Fibroblast of skin of abdomen (primary cell): ENCODE measurements at regions not wholly inside any gene's neighbourhood (a gene's known extent, or its start where the extent isn't known, plus 50 kb on each side); places are given as distances from the start of the nearest gene placed in this dataset.
"Not testable (repeated sequence)": the region's sequence is repeated elsewhere in the genome, so short reads cannot be mapped to it uniquely, and the experiment has no call there.

Experiments
- DNase-seq: peaks from one replicate; pipeline ENCODE4 v3.0.0-alpha.2; 2013

DNA sequence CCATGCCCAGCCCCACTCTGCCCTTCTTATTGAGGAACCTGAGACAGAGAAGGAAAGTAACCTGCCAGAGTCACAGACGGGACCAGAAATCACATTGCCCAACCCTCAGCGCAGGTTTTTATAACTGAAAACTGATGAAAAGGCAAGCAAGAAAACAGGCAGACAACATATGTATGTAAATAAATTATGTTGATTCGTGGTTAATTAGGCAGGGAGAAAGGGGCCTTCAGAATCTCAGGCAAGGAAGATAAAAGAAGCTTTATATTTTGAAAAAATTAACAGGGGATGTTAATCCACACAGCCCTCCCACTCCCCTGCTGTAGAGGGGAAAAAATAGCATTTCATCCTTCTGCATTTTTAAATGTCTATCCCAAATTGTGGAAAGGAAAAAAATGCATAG, 378.5 kb downstream of the PIK3C3 start:
- no peak for DNase-seq

DNA sequence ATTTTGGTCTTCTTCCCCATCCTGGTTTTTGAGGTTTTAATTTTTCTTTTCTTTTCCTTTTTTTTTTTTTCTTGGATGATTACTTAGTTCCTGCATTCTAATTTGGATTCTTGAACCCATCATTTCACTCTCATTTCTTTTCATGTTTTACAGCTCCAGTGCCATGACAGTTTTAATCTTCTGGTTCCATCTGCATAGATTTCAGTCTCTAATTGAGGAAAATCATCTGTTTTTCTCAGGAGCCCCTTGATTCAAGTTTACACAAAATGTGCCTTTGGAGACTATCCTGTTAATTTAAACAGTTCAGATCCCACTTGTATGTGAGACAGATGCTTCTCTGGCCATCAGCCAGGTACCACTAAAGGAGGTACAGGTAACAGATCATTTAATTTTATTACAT, 379.9 kb downstream of the PIK3C3 start:
- no peak for DNase-seq

DNA sequence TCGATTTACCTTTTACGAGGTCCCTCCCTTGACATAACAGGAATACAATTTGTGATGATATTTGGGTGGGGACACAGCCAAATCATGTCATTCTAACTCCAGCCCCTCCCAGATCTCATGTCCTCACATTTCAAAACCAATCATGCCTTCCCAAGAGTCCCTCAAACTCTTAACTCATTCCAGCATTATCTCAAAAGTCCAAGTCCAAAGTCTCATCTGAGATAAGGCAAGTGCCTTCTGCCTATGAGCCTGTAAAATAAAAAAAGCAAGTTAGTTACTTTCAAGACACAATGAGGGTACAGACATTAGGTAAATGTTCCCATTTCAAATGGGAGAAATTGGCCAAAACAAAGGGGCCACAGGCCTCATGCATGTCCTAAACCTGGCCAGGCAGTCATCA, 381.1 kb downstream of the PIK3C3 start:
- no peak for DNase-seq

DNA sequence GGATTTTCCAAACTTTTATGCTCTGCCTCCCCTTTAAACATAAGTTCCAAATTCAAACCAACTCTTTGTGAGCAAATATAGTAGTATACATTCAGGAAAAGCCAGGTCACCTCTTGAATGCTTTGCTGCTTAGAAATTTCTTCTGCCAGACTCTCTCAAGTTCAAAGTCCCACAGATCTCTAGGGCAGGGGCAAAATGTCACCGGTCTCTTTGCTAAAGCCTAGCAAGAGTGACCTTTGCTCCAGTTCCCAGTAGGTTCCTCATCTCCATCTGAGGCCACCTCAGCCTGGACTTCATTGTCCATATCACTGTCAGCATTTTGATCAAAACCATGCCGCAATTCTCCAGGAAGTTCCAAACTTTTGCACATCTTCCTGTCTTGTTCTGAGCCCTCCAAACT, 382.3 kb downstream of the PIK3C3 start:
- DNase-seq: not testable (repeated sequence)

DNA sequence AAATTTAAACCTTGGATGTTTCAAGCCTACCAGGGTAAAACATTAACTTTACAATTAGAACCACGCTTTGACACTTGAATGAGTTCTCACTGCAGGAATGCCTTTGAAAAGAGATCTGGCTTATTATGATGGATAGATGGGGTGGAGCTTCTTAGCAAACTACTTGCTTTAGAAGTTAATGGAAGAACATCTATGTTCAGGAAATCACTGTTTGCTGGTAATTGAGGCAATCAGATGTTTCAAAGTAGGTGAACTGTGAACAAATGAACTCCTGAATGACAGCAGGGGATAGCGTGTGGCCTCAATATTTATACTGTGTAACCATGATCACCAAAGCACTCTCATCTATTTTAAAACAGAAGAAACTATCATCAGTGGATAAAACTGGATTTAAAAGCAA, 383.6 kb downstream of the PIK3C3 start:
- no peak for DNase-seq

DNA sequence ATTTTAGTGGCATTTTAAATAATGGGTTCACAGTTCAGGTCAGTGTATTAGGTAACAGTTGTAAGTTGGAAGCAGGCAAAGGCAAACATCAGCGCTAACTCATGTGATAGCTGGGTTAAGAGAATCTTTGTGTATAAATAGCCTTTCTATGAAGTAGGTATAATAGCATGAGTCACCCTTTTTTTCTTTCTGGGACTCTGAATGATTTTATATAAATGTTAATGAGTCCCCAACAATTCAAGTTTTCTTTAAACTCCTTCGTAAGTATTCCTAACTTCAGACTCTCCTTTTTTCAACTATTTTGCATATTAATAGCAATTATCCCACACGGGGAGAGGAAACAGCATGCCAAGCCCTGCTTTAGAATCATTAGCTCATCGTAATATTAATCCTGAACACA, 384.3 kb downstream of the PIK3C3 start:
- no peak for DNase-seq

DNA sequence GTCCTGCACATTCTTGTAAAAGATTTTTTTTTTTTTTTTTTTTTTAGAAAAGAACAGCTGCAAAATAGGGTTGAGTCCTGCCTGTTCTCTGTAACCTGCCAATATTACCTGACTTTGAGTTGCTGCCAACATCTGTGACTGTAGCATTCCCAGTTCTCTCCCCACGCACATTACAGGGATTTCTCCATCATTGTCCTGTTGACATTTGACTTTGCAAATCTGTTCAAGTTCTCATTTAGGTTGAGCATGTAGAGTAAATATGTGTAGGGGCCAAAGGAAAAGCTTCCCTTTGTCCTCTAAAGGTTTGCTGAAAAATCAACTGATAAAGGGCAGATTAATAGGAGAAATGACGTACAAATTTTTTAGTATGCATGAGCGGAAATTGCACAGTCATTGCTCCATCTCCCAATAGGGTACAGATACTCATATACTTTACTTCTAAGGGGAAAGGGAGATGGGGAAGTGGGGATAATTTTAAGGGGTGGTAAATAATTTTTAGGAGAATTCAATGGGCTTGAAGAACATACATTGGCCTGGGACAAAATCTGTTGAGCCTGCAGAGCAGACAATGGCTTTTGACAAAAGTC, 385.5 kb downstream of the PIK3C3 start:
- DNase-seq: no peak

DNA sequence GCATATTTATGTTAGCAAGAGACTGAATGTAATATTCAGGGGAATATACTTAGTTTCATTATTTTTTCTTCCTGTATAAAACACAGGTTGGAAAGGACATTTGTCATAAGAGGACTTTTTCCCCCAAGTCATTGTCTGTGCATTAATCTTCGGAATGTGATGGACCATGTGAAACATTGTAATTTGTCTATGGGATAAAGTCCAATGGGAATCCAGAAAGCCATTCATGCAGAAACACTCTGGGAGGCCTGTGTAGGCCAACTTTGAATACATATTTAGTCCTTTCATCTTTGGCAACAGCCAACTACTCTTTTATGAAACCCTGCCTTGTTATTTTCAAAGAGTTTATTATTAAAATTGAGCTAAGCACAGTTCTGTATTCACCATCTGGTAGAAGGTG, 386.4 kb downstream of the PIK3C3 start:
- DNase-seq: no peak

DNA sequence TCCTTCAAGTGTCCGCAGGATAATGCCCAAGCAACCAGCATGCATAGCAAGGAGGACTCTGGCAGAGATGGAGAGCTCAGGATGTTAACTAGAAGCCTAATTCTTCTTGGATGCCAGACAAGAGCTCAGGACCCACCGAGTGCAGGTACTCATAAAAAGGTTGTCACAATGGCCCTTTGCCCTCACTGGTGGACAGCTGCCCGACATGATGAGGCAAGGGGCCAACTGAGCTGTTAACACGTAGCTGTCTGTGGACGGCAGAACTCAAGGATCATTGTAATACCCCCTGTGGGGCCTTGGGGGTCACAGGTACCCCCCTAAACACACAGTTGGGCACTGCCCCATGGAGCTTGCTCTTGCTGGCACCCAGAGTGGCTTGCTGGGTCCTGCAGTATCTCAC, 393.7 kb downstream of the PIK3C3 start:
- DNase-seq: no peak

DNA sequence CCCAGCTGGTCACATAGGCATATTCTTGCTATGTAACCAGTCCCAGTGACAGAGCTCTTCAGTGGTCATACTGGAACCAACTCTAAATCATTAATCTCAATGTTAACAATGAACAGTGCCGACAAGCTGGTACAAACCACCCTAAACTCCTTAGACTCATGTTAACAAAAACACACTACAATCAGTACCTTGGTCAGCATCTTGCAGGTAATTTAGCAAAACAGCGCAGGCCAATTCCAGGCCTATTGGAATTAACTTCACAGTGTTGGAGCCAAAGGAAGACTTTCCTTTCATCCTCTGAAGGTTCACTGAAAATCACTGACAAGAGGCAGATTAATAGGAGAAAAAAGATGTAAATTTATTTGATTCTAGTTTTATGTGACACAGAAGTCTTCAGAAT, 396.4 kb downstream of the PIK3C3 start:
- no peak for DNase-seq

DNA sequence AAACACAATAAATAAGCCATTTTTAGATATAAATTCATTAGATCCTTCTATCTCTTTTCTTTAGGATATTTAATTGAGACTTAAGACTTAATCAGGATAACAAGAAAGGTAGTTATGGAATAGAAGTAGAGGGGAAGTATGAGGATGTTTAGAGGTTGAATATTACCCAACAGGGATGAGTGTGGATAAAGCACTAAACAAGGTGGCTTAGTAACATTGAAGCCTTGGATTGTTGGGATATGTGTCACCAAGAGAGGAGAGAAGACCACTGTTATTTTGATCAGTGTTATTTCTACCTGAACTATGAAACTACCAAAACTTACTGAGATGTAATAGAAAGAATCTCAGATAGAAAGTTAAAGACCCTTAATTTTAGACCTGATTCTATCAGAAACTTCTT, 405.7 kb downstream of the PIK3C3 start:
- DNase-seq: no peak

DNA sequence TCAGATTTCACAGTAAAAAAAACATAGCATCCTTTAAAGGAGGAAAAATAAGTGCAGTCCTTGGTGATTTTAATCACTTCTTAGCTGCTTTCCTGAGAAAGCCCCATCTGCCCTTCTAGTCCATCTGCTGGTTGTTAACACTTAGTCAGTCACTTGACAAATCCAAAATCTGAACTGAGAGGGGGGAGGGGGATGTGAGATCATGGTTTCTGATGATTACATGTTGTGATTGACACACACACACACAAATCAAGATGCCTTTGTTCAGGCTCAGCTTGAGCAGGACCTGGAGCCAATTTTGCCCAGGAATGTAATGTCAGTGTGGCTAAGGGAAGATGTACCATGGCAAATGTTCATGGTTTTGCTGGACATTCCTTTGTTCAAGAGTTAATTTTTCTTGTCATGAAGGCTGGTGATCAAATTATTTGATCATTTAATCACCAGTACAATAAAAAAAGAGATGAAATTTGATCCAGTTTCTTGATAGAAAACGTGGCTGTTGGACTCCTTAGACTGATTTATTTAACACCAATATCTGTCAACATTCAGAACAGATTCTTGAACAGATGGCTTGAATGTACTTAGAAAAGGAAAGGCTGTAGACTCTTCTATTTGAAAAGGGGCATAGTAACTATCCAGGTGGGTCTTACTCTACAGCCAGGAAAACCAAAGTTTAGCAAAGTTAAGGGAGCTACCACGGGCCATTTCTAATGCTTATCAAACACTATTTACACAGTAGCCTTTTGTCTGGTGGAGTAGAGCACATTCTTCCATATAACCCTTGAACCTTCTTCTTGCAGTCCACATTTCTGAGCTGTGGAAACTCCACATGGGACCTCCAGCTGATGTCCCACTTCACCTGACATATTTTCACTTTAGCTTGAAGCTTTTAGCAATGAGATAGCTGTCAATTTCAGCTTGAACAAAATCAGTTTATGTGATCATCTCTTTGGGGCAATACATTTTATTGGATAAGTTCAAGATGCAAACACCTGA, 408.7 kb downstream of the PIK3C3 start:
- no peak for DNase-seq

DNA sequence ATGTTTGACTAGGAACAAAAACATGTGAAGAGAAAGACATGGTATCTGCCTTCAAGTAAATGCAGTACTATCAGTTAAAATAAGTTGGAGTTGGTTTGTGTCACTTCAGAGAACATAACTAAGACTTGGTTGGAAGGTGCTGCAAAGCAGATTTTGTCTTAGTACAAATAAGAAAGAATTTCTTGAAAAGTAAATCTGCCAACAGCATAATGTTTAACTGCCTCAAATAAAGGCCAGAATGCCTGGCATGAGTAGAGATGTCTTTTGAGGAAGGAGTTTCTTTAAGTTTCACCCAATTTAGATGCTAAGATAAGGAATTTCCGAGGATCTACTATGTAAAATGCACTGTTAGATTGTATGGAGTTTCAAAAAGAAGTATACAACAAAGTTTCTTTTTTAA, 409.7 kb downstream of the PIK3C3 start:
- no peak for DNase-seq

DNA sequence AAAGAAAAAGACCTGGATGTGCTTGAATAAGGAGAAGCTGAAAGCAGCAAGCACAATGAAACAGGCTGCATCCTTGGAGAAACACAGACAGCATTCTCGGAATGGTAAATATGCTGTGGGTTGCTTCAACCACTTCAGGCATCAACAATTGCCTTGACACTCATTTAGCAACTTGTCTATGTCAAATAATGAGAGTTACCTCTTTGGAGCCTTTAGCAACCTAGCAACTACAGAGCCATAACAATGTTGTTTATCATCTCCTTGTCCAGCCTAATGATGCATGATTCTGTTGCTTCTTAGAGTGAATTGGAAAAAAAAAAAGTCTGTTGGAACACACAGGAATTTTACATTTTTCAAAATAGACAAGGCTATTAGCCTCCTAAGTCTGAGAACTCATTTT, 410.6 kb downstream of the PIK3C3 start:
- no peak for DNase-seq

DNA sequence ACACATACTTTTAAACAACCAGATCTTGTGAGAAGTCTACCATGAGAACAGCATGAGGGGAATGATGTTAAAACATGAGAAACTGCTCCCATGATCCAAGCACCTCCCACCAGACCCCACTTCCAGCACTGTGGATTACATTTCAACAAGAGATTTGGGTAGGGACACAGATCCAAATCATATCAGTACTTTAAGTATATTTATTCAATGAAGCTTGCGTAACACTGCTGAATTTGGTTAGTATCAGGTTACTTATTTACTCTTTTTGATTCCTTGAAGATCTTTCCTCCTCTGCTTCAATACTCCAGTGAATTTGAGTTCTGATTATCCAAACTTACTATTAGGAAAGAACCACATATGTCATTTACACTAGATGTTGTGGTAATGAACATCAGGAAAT, 418.6 kb downstream of the PIK3C3 start:
- no peak for DNase-seq

DNA sequence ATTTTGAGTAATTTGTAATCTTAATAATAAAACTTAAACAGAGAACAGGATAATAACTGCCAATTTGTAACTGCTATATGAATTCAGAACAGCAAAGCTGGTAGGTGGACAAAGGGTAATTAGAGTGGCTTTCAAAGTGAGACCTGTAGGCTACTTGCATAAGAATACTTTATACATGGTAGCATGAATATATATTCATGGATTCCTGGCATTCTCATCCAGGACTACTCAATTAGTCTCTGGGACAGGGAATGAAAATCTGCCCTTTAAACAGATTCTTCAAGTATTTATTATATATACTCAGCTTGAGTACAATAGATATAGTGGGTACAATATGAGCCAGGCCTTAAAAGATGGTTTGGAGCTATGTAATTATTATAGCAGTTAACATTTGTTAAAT, 419.9 kb downstream of the PIK3C3 start:
- DNase-seq: no peak

DNA sequence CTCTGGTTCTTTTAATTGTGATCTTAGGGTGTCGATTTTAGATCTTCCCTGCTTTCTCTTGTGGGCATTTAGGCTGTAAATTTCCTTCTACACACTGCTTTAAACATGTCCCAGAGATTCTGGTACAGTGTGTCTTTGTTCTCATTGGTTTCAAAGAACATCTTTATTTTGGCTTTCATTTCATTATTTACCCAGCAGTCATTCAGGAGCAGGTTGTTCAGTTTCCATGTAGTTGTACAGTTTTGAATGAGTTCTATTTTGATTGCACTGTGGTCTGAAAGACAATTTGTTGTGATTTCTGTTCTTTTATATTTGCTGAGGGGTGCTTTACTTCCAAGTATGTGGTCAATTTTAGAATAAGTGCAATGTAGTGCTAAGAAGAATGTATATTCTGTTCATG, 423.8 kb downstream of the PIK3C3 start:
- not testable (repeated sequence) for DNase-seq

DNA sequence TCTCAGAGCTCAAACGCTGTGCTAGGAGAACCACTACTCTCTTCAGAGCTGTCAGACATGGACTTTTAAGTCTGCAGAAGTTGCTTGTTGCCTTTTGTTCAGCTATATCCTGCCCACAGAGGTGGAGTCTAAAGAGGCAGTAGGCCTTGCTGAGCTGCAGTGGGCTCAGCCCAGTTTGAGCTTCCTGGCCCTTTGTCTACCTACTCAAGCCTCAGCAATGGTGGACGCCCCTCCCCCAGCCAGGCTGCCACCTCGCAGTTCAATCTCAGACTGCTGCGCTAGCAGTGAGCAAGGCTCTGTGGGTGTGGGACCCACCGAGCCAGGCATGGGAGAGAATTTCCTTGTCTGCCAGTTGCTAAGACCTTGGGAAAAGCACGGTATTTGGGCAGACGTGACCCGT, 426.2 kb downstream of the PIK3C3 start:
- not testable (repeated sequence) for DNase-seq

DNA sequence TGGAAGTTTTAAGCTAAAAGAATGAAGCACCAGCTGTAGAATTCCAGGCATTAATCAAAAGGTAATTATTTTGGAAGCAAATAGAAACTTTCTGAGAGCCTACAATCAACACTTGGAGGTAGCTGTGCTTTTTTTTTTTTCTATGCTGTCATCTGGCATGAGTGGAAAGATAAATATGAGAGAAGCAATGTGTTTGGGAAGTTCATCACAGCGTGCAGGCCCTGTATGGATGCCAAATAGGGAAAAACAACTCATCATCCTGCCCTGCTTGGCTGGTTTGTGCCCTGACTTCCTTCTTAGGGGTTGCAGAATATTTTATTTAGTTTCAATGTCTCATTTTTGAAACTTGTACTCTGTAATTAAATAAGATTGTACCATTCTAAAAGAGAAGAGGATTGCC, 437.4 kb downstream of the PIK3C3 start:
- no peak for DNase-seq

DNA sequence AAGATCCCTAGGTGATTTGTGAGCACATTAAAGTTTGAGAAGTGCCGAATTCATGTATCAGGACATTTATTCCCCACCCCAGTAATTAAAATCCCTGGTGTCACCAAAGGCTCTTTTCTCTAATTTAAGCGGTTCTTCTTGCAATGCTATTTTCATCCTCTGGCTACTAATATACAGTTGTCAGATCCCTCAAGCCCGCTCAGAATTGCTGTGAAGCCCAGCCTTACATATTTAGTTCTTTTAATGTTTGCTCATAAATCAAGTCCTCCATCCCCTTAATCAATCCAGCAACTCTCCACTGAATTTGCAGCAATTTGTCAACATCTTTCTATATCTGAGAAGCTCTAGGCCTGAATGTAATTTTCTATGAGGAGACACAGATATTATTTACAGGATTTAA, 437.9 kb downstream of the PIK3C3 start:
- DNase-seq: no peak

DNA sequence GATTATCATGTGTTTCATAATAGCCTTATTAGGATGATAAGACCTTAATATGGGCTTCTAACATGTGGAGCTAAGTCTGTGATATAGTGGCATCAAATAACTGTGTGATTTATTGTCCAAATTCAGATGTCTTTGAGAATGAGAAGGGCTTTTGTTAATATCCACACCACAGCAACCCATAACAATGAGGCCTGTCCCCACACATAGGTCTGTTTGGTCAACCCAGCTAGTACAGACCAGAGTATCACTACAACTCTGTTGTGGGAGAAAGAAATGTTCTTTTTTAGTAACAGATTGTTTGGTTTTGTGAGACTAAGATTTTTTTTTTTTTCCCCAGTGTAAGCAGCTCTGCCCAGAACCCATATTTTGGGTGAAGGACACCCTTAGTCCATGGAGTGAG, 439.2 kb downstream of the PIK3C3 start:
- no peak for DNase-seq

DNA sequence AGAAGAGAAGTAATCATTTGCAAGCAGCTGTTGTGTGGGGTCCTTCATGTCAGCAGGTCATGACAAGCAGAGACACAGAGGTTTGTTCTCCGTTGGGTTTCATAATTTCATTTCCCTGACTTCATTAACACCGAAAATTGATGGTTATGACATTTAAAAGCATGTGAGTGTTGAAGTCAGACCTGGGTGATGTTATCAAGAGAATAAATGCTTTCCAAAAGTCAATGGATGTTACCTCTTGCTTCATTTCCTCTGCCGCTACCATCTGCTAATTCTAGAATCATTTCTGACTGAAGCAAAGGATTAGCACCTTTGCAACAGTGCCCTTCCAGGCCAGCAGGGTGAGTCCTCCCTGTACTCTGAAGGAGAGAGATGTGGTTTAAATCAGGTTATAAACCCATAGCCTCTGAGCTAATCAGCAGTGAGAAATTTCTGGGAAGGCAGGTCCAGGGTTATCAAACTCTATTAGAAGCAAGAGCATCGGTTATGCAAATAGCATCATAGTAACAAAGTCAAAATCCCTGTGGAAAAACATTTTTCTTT, 446.2 kb downstream of the PIK3C3 start:
- no peak for DNase-seq

DNA sequence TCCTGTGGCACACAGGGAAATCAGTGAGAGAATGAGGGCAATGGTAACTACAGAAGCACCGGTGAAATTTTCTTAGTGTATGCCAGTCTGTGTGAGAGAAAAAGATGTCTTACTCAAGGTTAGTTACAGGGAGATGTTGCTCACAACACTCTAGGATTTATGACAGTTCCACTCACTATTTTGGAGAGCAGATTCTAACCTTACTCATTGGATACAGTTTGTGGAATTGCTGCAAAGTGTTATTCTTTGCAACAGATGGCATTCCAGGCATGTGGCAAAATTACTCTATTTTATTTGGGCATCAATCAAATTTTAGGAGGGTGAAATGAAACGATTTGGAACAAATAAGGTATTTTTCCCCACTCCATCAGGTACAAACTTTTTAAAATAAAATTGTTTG, 449.1 kb downstream of the PIK3C3 start:
- DNase-seq: no peak

DNA sequence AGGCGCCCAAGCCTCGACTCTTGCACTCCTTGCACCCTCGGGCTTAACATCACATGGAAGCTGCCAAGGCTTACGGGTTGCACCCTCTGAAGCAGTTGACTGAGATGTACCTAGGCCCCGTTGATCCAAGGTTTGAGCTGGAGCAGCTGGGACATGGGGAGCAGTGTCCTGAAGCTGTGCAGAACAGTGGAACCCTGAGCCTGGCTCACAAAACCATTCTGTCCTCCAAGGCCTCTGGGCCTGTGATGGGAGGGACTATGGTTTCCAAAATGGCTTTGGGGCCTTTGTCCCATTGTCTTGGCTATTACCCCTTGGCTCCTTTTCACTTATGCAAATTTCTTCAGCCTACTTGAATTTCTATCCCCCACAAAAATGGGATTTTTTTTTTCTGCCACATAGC, 454.0 kb downstream of the PIK3C3 start:
- no peak for DNase-seq
